GM12892 (cell line): ENCODE measurements at regions not wholly inside any gene's neighbourhood (a gene's known extent, or its start where the extent isn't known, plus 50 kb on each side); places are given as distances from the start of the nearest gene placed in this dataset.

Experiments
- POLR2A ChIP-seq: IDR thresholded peaks from 2 replicates; pipeline ENCODE4 v1.6.1; 2011; ENCODE audit warnings: low read depth, low read length, control low read depth
- POLR2AphosphoS5 ChIP-seq: IDR thresholded peaks from 2 replicates; pipeline ENCODE4 v1.6.1; 2011; ENCODE audit warnings: low read depth, low read length, control low read depth
- TAF1 ChIP-seq: IDR thresholded peaks from 2 replicates; pipeline ENCODE4 v1.6.1; 2011; ENCODE audit warnings: low read depth, mild to moderate bottlenecking, control low read depth, low read length, borderline replicate concordance

- TF ChIP-seq POLR2A, result no peak
- TF ChIP-seq POLR2AphosphoS5, result no peak
- TF ChIP-seq TAF1, result no peak
Measured at GRCh38 chr1:224540535-224540934, 75.6 kb upstream of the CNIH3 start.
